SU-DHL-6 (cell line): ENCODE measurements at regions not wholly inside any gene's neighbourhood (a gene's known extent, or its start where the extent isn't known, plus 50 kb on each side); places are given as distances from the start of the nearest gene placed in this dataset.

ENCODE experiments used
- CTCF ChIP-seq: fragments of 200-600 bp; sonication (generic); IDR thresholded peaks from one replicate; pipeline ENCODE4 v1.5.1; 2017; ENCODE audit warnings: antibody characterized with exemption, mild to moderate bottlenecking, low read length, moderate library complexity; ENCODE audit not compliant: insufficient read depth, poor library complexity, severe bottlenecking
- EZH2phosphoT487 ChIP-seq: fragments of 200-600 bp; sonication (generic), shearing (Covaris generic); conservative IDR thresholded peaks from 2 replicates; pipeline ENCODE4 v1.6.1; 2018; ENCODE audit warnings: mild to moderate bottlenecking, antibody characterized with exemption, low read length, moderate library complexity, mixed read lengths

GRCh38 chr14:43503508-43503907 lies 1003.6 kb downstream of the FSCB start:
- TF ChIP-seq EZH2phosphoT487 (no peak), CTCF (no peak)
